H9 (cell line): ENCODE measurements at regions not wholly inside any gene's neighbourhood (a gene's known extent, or its start where the extent isn't known, plus 50 kb on each side); places are given as distances from the start of the nearest gene placed in this dataset.

Experiments used
- DNase-seq: peaks from one replicate; pipeline ENCODE4 v3.0.0-alpha.2; 2017
- H2AFZ ChIP-seq: one replicate; pipeline ENCODE4 v1.6.1; 2013; ENCODE audit warnings: mild to moderate bottlenecking, low read length, control low read depth, moderate library complexity
- H2AK5ac ChIP-seq: 2 replicates; pipeline ENCODE4 v1.6.1; 2013; ENCODE audit warnings: low read length, control low read depth, mixed read lengths; ENCODE audit not compliant: insufficient read length
- H2BK120ac ChIP-seq: one replicate; pipeline ENCODE4 v1.6.1; 2013; ENCODE audit warnings: low read depth, mild to moderate bottlenecking, low read length, control low read depth, inconsistent platforms; ENCODE audit not compliant: poor library complexity, severe bottlenecking
- H2BK12ac ChIP-seq: 2 replicates; pipeline ENCODE4 v1.6.1; 2013; ENCODE audit warnings: low read length, control low read depth, mixed read lengths, low read depth; ENCODE audit not compliant: insufficient read length
- H2BK15ac ChIP-seq: 2 replicates; pipeline ENCODE4 v1.6.1; 2013; ENCODE audit warnings: low read depth, low read length, control low read depth
- H2BK20ac ChIP-seq: one replicate; pipeline ENCODE4 v1.6.1; 2013; ENCODE audit warnings: low read depth, mild to moderate bottlenecking, low read length, control low read depth, inconsistent platforms; ENCODE audit not compliant: poor library complexity, severe bottlenecking
- H2BK5ac ChIP-seq: 2 replicates; pipeline ENCODE4 v1.6.1; 2013; ENCODE audit warnings: low read length, control low read depth, mixed read lengths; ENCODE audit not compliant: insufficient read length
- H3K14ac ChIP-seq: 2 replicates; pipeline ENCODE4 v1.6.1; 2013; ENCODE audit warnings: low read length, control low read depth; ENCODE audit not compliant: insufficient read depth
- H3K18ac ChIP-seq: 2 replicates; pipeline ENCODE4 v1.6.1; 2013; ENCODE audit warnings: low read depth, mild to moderate bottlenecking, mixed read lengths, low read length, control low read depth; ENCODE audit not compliant: insufficient read length
- H3K23ac ChIP-seq: 2 replicates; pipeline ENCODE4 v1.6.1; 2013; ENCODE audit warnings: low read length, control low read depth, mixed read lengths, low read depth; ENCODE audit not compliant: insufficient read length
- H3K23me2 ChIP-seq: 2 replicates; pipeline ENCODE4 v1.6.1; 2013; ENCODE audit warnings: low read depth, mild to moderate bottlenecking, mixed read lengths, low read length, control low read depth; ENCODE audit not compliant: insufficient read length, poor library complexity, severe bottlenecking
- H3K27ac ChIP-seq: 2 replicates; pipeline ENCODE4 v1.5.1; 2013; ENCODE audit warnings: low read length, control low read depth, mixed read lengths, low read depth; ENCODE audit not compliant: insufficient read length
- H3K27me3 ChIP-seq: 2 replicates; pipeline ENCODE4 v1.6.1; 2013; ENCODE audit warnings: low read length, control low read depth, inconsistent platforms; ENCODE audit not compliant: insufficient read depth
- H3K4ac ChIP-seq: 2 replicates; pipeline ENCODE4 v1.6.1; 2013; ENCODE audit warnings: low read depth, mild to moderate bottlenecking, control low read depth, inconsistent platforms, low read length, moderate library complexity
- H3K4me1 ChIP-seq: 2 replicates; pipeline ENCODE4 v1.6.1; 2013; ENCODE audit warnings: low read length, control low read depth, inconsistent platforms; ENCODE audit not compliant: insufficient read depth
- H3K4me2 ChIP-seq: 2 replicates; pipeline ENCODE4 v1.6.1; 2013; ENCODE audit warnings: low read length, control low read depth, mixed read lengths; ENCODE audit not compliant: insufficient read length, insufficient read depth
- H3K56ac ChIP-seq: 2 replicates; pipeline ENCODE4 v1.6.1; 2013; ENCODE audit warnings: low read depth, mild to moderate bottlenecking, mixed read lengths, low read length, control low read depth; ENCODE audit not compliant: insufficient read length
- H3K79me1 ChIP-seq: 2 replicates; pipeline ENCODE4 v1.6.1; 2013; ENCODE audit warnings: low read depth, mild to moderate bottlenecking, moderate library complexity, low read length, control low read depth, inconsistent platforms; ENCODE audit not compliant: insufficient read depth, poor library complexity, severe bottlenecking
- H3K79me2 ChIP-seq: 2 replicates; pipeline ENCODE4 v1.6.1; 2013; ENCODE audit warnings: low read length, control low read depth, inconsistent platforms; ENCODE audit not compliant: insufficient read depth
- H3K9ac ChIP-seq: 2 replicates; pipeline ENCODE4 v1.6.1; 2013; ENCODE audit warnings: low read length, control low read depth, mixed read lengths; ENCODE audit not compliant: insufficient read length; ENCODE audit errors: extremely low read depth
- H3K9me3 ChIP-seq: one replicate; pipeline ENCODE4 v1.6.1; 2013; ENCODE audit warnings: low read depth, low read length, inconsistent platforms; ENCODE audit not compliant: control insufficient read depth
- H3T11ph ChIP-seq: one replicate; pipeline ENCODE4 v1.6.1; 2013; ENCODE audit warnings: mild to moderate bottlenecking, low read length, control low read depth, inconsistent platforms
- H4K20me1 ChIP-seq: one replicate; pipeline ENCODE4 v1.6.1; 2013; ENCODE audit not compliant: control insufficient read depth, insufficient read length, insufficient read depth
- H4K5ac ChIP-seq: 2 replicates; pipeline ENCODE4 v1.6.1; 2013; ENCODE audit warnings: low read depth, mild to moderate bottlenecking, mixed read lengths, low read length, control low read depth; ENCODE audit not compliant: insufficient read length
- H4K8ac ChIP-seq: replicated peaks from 2 replicates; pipeline ENCODE4 v1.6.1; 2013; ENCODE audit warnings: low read length, control low read depth, mixed read lengths, low read depth; ENCODE audit not compliant: insufficient read length
- H4K91ac ChIP-seq: 2 replicates; pipeline ENCODE4 v1.6.1; 2013; ENCODE audit warnings: low read depth, mild to moderate bottlenecking, moderate library complexity, mixed read lengths, low read length, control low read depth; ENCODE audit not compliant: insufficient read length
- H3K27ac Mint-ChIP-seq, 3 experiments: 2 replicates in 2 of 3; 3 replicates in 1 of 3; pipeline ENCODE4 v1.8.0; 2020 to 2021; ENCODE audit warnings: mixed read lengths in 3 of 3, mild to moderate bottlenecking in 1 of 3, moderate library complexity in 1 of 3
- H3K27me3 Mint-ChIP-seq: 2 replicates; pipeline ENCODE4 v1.8.0; 2021; ENCODE audit warnings: low read depth, mild to moderate bottlenecking, moderate library complexity, mixed read lengths
- H3K36me3 Mint-ChIP-seq, 3 experiments: 2 replicates in 2 of 3; 3 replicates in 1 of 3; pipeline ENCODE4 v1.8.0; 2020 to 2021; ENCODE audit warnings: low read depth in 3 of 3, mixed read lengths in 3 of 3; ENCODE audit not compliant: insufficient read depth in 1 of 3
- H3K4me1 Mint-ChIP-seq, 2 experiments: 2 replicates each; pipeline ENCODE4 v1.8.0; 2020; ENCODE audit warnings: mixed read lengths in 2 of 2
- H3K4me3 Mint-ChIP-seq, 2 experiments: 2 replicates in 1 of 2; 3 replicates in 1 of 2; pipeline ENCODE4 v1.8.0; 2020 to 2021; ENCODE audit warnings: mild to moderate bottlenecking in 2 of 2, mixed read lengths in 2 of 2, moderate library complexity in 1 of 2
- H3K9me3 Mint-ChIP-seq, 2 experiments: 2 replicates in 1 of 2; 3 replicates in 1 of 2; pipeline ENCODE4 v1.8.0; 2020; ENCODE audit warnings: mild to moderate bottlenecking in 2 of 2, mixed read lengths in 2 of 2, moderate library complexity in 1 of 2
- CTCF ChIP-seq: fragments of 200-600 bp; sonication (generic); conservative IDR thresholded peaks from 3 replicates; pipeline ENCODE4 v1.8.0; 2021; ENCODE audit warnings: antibody characterized with exemption, mild to moderate bottlenecking
- WGBS: extraction: QIAGEN DNeasy Blood & Tissue Kit; methylation state at CpG from one replicate; pipeline ENCODE4 v1.1.7; 2013; ENCODE audit warnings: missing lambda C conversion rate, low lambda C conversion rate, mixed read lengths; ENCODE audit not compliant: insufficient read length; ENCODE audit errors: extremely low coverage; 5-methylcytosine and 5-hydroxymethylcytosine counted together

DNA sequence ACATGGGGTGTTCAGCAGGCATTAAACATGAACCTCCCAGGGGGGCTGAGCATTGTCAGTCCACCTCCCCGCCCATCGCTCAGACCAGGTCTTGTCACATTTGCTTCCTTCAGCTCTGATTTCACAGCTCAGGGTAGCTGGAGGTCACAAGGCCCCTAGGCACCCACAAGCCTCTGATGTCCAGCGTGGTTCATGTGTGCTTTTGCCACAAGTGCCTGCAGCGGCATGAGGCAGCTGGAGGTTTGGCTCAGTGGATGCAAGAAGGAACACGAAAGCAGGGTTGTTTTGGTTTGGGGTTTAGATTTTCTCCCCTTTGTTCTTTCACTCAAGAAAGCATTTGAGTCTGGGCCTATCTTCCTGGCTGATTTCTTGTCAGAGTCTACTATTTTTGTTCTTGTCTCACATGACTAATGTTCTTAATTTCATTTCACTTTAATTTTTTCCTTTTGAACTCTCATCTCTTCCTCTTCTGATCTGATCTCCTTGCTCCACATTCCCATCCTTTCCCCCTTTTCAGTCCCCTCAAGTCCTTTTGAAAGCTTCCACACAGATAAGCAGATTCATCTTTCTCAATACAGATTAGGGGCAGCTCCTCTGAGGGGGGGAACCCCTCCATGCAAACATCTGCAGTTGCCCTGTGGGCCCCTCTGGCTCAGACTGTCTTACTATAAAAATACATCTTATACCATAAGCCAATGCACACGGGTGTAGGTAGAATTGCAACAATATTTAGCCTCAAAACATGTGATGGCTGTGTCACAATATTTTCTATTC, 68.1 kb upstream of the CEP85L start:
- Histone ChIP-seq H3K9me3 (no peaks in the 10 kb centered on the region), H4K8ac (no peak overlapping the region), H4K91ac (no peak overlapping the region), H3K4ac (no peak overlapping the region), H2BK120ac (no peak overlapping the region), H3K23me2 (no peaks in the 10 kb centered on the region), H3K56ac (no peak overlapping the region), H3K4me1 (no peaks in the 10 kb centered on the region), H3K27me3 (no peaks in the 10 kb centered on the region), H3K9ac (no peak overlapping the region), H2BK12ac (no peak overlapping the region), H3K79me1 (no peaks in the 10 kb centered on the region), H3K14ac (no peak overlapping the region), H3K4me2 (no peak overlapping the region), H3K79me2 (no peaks in the 10 kb centered on the region), H2AFZ (no peak overlapping the region), H3K18ac (no peak overlapping the region), H2AK5ac (no peak overlapping the region), H2BK15ac (no peak overlapping the region), H2BK20ac (no peak overlapping the region), H3K23ac (no peak overlapping the region), H2BK5ac (no peak overlapping the region), H3K27ac (no peak overlapping the region), H4K20me1 (no peaks in the 10 kb centered on the region), H3T11ph (no peak overlapping the region), H4K5ac (no peak overlapping the region)
- H3K27ac Mint-ChIP-seq = no peak overlapping the region; a peak in 1 of 7 replicates
- no peak for DNase-seq
- H3K4me1 Mint-ChIP-seq = peaks cover 0 to 4% of the 10 kb centered on the region in 2 experiments; a peak in 1 of 4 replicates
- no peaks in the 10 kb centered on the region for H3K9me3 Mint-ChIP-seq
- TF ChIP-seq CTCF = no peak
- H3K36me3 Mint-ChIP-seq = no peaks in the 10 kb centered on the region
- H3K27me3 Mint-ChIP-seq = peaks cover 3% of the 10 kb centered on the region; the same call in 1 of the 2 replicates
- no peak overlapping the region for H3K4me3 Mint-ChIP-seq
- WGBS = no CpG with 5 or more reads among the region's 6 CpGs
